22Rv1 (cell line): ENCODE measurements at regions not wholly inside any gene's neighbourhood (a gene's known extent, or its start where the extent isn't known, plus 50 kb on each side); places are given as distances from the start of the nearest gene placed in this dataset.

Experiments
- H3K27ac ChIP-seq: fragments of 450-650 bp; 2 replicates; pipeline ENCODE4 v1.5.1; 2017
- CTCF ChIP-seq: fragments of 450-650 bp; IDR thresholded peaks from 2 replicates; pipeline ENCODE4 v1.5.1; 2017; ENCODE audit warnings: mild to moderate bottlenecking
- ZFX ChIP-seq: fragments of 450-650 bp; IDR thresholded peaks from 2 replicates; pipeline ENCODE4 v1.6.1; 2017; ENCODE audit warnings: antibody characterized with exemption, borderline replicate concordance

GRCh38 chr16:7976563-7976962 lies 613.7 kb downstream of the TMEM114 start:
- no peak overlapping the region for H3K27ac ChIP-seq
- TF ChIP-seq ZFX = no peak

GRCh38 chr16:7976125-7976524 lies 614.2 kb downstream of the TMEM114 start:
- H3K27ac ChIP-seq = no peak overlapping the region
- TF ChIP-seq CTCF (no peak), ZFX (no peak)

- no peak for TF ChIP-seq CTCF
- TF ChIP-seq ZFX = no peak
- no peak overlapping the region for H3K27ac ChIP-seq
Observed at GRCh38 chr16:7967996-7968509, 622.3 kb downstream of the TMEM114 start.

- no peak for TF ChIP-seq ZFX
- no peak overlapping the region for H3K27ac ChIP-seq
Observed at GRCh38 chr16:7964744-7965143, 625.6 kb downstream of the TMEM114 start.

- TF ChIP-seq ZFX (no peak), CTCF (no peak)
Observed at GRCh38 chr16:7964167-7964566, 626.1 kb downstream of the TMEM114 start.

GRCh38 chr16:7962091-7962879 lies 628.0 kb downstream of the TMEM114 start:
- no peak overlapping the region for H3K27ac ChIP-seq
- TF ChIP-seq ZFX = no peak
- no peak for TF ChIP-seq CTCF

More at GRCh38 chr16:7964167-7964566, 626.1 kb downstream of the TMEM114 start:
- H3K27ac ChIP-seq = no peak overlapping the region

- H3K27ac ChIP-seq = no peak overlapping the region
- TF ChIP-seq ZFX (no peak), CTCF (no peak)
Observed at GRCh38 chr16:7957151-7957550, 624.5 kb downstream of the RBFOX1 start.

- TF ChIP-seq CTCF (no peak), ZFX (no peak)
- H3K27ac ChIP-seq = no peak overlapping the region
Observed at GRCh38 chr16:7953360-7953759, 620.7 kb downstream of the RBFOX1 start.
